GM19023 (cell line): ENCODE measurements at regions not wholly inside any gene's neighbourhood (a gene's known extent, or its start where the extent isn't known, plus 50 kb on each side); places are given as distances from the start of the nearest gene placed in this dataset.
"Not testable (repeated sequence)": the region's sequence is repeated elsewhere in the genome, so short reads cannot be mapped to it uniquely, and the experiment has no call there.

Experiments used
- ATAC-seq: cut with Tn5 transposase; IDR thresholded peaks from one replicate; pipeline ENCODE4 v1.9.1; 2021; ENCODE audit warnings: mild to moderate bottlenecking, moderate library complexity; ENCODE audit not compliant: unreplicated experiment

DNA sequence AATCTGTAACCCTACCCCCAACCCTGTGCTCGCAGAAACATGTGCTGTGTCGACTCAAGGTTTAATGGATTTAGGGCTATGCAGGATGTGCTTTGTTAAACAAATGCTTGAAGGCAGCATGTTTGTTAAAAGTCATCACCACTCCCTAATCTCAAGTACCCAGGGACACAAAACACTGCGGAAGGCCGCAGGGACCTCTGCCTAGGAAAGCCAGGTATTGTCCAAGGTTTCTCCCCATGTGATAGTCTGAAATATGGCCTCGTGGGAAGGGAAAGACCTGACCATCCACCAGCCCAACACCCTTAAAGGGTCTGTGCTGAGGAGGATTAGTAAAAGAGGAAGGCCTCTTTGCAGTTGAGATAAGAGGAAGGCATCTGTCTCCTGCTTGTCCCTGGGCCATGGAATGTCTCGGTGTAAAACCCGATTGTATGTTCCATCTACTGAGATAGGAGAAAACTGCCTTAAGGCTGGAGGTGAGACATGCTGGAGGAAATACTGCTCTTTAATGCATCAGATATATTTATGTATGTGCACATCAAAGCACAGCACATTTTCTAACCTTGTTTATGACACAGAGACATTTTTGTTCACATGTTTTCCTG lies 94.4 kb downstream of the LSM3 start:
- ATAC-seq: not testable (repeated sequence)

DNA sequence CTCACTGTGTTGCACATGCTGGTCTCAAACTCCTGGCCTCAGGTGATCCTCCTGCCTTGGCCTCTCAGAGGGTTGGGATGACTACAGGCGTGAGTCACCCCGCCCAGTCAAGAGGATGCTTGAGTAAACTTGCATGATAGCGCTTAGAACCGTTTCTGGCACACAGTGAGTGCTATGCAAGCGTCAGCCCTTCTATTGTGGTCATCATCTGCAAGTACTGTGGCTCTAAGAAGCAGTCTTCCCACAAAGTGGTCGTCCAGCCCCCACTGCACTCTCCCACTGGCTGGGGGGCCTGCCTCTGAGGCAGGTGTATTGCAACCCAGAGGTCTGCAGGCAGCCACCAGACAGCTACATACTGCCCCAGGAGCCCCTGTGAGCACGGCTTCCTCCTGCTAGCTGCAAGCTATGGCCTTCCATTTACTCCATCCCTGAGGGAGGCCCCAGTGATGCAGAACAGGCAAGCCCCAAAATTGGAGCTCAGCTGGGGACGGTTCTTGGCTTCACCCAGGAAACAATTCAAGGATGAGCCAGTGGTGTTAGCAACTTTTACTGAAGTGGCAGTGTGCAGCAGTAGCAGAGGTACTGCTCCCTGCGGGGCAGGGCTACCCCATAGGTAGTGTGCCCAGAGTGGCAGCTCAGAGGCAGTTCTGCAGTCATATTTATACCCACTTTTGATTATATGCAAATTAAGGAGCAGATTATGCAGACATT lies 95.4 kb downstream of the LSM3 start:
- no peak for ATAC-seq

DNA sequence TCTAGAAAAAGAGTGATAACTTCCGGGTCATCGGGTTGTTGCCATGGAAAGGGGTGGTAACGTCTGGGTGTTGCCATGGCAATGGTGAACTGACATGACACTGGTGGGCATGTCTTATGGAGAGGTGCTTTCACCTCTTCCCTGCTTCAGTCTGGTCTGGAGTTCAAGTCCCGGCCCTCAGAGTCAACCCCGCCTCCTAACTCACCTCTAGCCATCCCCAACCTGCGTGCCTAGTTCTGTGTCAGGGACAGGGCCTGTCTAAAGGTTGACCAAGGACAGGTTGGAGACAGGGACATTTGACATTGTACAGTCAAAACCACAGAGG lies 96.0 kb downstream of the LSM3 start:
- ATAC-seq: no peak

DNA sequence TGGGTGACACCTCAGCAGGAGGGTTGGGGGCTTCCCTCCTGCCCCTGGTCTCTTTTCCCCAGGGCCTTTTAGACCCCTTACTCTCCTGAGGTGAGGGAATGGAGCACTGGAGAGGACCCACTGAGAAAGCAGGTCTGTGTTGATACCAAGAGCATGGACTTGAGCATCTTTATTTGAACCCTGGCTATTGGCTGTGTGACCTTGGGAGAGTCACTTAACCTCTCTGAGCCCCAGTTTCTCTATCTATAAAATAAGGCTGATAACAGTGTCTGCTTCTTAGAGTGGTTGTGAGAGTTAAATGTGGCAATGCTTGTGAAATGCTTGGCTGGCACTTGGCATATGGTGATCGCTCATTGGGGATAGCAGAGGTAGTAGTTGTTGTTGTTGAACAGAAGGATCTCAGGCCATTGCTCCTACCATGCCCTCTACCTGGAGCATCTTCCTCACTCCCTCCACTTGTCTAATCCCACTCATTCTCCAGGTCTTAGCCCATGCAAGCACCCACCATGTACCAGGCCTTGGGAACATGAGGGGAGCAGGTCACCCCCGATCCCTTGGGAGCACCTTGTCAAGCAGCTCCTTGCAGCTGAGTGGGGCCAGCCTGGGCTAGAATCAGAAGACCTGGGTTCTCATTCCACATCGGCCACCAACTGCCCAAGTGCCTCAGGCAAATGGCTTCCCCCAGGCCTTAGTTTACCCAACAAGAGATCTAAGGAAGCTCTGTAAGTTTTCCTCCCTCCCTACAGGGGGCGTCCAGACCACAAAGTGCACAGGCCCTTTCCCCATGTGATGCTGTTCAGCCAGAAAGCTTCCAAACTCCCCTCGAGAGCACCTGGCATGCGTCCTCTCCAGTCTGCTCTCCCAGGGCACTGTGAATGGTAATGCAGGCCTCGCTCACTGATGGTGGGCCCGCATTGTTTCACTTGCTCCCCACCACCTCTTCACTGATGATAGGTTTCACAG lies 96.7 kb downstream of the LSM3 start:
- no peak for ATAC-seq

DNA sequence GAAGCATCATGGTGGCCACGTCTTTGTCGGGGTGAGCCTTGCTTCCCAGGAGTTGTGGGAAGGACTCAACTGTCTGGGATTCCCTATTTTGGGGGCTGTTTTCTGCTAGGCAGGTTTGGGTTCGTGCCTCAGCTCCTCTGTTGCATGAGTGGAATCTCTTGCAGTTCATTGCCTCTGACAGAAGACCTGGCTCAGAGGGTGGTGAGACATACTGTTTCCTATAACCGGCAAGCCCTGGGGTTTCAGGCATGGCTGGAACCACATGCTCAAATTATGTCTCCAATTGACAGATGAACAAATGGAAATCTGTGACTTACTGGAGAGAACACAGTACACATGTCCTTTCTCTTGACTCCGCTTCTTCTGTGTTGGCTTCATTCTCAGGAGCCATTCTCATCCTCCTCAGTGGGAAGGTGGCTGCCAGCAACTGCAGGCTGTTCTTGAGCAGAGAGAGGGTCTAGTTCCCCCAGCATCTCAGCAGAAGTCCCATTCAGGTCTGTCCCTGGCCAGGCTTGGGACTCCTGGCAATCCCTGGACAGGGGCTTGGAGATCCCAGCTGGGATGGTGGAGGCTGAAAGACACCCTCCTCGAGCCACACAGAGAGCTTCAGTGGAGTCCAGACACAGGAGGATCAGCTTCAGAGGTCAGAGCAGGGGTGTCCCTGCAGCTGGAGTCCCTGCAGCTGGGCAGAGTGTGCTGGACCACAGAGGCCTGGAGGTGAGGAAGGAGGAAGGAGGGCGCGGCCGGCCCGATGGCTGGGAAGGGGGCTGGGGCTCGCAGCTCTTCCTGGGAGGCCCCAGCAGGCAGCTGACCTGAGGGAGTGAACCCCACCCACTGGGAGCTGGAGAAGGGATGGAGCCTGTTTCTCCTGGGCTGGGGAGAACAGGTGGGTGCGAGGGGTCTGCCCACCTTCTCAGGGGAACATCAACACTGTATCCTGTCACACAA lies 97.6 kb downstream of the LSM3 start:
- ATAC-seq: no peak

DNA sequence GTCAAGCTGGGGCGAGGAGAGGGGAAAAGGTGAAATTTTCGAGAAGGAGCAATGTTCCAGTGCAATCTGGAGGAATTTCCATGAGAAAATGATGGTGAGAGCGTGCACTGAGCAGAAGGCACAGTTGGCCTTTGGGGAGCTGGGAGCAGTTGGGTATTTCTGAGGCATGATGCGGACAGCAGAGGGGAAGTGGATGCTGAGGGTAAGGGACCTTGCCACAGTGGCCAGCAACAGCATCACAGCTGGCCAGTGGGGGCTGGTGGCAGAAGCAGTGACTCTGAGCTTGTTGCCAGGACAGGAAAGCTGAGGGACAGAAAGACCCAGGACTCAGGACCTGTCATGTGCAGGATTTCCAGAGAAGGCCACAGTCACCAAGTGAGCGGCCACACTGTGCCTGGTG lies 98.9 kb downstream of the LSM3 start:
- no peak for ATAC-seq

DNA sequence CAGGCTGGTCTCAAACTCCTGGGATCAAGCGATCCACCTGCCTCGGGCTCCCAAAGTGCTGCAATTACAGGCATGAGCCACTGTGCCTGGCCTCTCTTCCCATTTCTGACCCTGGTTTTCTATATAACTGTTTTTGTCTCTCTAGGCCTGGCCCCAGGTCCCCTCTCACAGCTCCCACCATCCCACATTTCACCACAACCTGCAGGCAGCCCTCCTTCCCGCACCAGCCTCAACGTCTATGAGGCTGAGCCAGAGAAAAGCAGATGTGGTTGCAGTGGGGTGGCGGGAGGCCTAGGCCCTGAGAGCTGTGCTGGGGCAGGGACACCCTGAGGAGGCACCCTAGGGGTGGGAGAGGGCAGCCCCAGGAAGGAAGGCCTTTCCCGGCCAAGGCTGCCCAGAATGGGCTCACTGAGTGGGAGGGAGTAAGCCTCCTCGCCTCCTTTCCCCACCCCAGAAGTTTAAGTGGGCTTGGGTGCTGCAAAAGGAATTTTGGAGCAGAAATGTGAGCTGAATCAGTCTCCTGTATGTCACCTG lies 99.7 kb downstream of the LSM3 start:
- ATAC-seq: no peak

DNA sequence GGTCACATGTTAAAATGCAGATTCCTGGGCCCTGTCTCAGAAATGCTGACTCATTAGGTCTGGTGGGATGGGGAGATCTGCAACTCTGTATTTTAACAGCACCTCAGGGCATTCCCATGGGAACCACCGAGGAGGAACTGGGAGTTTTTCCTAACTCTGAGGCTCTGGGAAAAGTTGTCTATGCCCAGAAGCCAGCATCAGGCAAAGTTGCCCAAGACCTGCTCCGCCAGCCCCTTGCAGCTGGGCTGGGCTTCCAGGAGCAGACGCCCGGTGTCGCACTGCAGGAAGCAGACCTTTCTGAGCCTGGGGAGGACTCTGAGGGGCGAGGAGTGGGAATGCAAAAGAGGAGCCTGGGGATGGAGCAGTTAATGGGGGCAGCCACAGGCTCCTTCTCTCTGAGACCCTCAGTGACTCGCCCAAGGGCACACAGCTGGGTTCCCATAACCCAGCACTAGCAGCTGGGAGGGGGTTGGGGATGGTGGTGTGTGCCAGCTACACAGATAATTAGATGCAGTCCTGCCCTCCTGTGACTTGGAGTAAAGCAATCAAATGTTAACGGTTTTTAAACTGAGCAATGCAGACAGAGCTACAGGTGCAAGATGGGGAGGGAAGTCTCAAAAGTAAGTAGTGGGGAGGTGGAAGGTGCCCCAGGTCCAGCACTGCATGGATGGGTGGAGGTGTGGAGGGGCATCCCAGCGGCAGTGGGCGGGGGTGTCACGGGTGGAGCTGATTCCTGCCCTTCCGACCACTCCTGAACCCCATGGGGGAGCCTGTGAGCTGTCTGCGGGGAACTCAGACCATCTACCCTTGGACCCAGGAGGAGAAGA lies 100.4 kb downstream of the LSM3 start:
- ATAC-seq: no peak

DNA sequence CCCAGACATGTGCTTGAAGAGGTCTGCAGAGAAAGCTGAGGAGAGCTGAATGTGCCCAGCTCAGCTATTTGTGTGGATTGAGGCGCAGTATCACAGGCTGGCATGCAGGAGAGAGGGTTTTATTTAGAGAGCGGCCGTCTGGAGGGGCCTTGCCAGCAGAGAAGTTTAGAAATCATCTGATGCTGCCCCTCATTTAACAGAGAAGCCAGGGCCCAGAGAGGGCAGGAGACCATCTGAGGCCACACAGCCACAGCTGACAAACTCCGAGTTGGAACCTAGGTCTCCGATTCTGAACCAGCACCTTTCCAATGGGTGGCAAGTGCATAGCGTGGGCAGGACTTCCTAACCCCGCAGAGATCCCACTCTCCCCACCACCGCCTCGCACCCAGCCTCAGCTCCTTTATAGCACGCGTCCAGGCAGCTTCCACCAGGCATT lies 101.0 kb downstream of the LSM3 start:
- no peak for ATAC-seq

DNA sequence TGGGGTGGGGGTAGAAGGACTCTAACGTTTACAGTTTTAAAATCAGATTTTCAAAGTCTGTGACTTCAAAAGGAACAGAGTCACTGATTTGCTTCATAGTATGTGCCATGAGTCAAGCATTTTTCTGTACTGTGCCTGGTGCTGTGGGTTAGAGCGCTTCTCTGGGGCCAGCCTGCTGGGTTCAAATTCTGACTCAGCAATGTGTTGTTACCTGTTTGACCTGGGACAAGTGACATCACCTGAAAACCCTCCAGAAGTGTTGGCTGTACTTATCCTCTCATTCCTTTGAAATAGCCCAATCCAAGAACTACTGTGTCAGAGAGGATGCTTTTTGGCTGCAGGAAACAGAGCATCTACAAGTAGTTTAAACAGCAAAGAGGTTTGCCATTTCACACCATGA lies 101.7 kb downstream of the LSM3 start:
- no peak for ATAC-seq

DNA sequence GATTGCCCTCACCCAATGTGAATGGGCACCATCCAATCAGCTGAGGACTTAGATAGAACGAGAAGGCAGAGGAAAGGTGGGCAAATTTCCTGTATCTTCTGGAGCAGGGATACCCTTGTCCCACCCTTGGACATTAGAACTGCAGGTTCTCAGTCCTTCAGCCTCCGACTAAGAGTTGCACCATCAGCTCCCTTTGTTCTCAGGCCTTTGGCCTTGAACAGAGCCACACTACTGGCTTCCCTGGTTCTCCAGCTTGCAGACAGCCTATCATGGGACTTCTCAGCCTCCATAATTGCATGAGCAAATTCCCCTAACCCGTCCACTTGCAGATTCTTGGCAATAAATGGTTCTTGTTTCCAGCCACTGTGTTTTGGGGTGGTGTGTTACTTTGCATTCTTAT lies 102.4 kb downstream of the LSM3 start:
- ATAC-seq: no peak

DNA sequence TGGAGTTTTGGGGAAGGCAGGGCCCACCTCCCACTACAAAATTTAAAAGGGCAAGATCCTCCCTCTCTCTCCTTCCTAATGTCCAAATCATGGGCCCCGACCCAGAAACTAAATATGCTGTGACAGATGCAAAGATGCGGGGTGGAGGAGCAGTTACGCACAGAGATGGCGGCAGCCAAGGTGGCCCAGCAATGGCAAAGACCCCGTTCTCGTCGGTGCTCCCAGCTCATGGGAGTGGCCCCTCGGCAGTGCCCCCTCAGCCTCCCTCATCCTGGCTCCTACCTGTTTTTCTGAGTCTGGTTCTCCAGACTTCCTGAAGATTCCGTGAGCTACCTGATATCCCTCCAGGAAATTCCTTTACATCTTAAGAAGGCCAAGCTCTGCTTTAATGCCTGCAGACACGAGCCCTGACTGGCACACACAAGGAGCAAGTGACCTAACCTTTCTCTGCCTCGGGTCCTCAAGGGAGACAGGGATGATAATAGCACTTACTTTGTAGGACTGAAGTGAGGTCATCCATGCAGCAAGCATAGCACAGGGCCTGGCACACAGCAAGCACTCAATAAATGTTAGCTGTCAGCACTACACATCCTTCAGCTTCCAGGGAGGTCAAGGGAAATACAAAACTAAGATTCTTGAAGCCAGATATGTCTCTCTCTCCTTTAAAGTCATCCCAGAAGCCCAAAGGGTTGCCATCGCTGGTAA lies 103.5 kb downstream of the LSM3 start:
- ATAC-seq: no peak

DNA sequence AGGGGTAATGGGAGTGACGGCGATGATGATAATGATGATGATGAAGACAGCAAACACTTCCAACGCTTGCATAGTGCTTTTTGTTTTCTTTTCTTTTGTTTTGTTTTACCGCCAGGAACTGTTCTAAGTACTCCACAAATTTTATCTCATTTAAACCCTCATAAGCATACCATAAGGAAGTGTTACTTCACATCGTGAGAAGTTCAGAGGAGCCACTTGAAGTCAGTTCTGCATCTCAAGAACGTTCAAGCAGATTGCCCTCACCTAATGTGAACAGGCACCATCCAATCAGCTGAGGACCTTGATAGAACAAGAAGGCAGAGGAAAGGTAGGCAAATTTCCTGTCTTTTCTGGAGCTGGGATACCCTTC lies 104.1 kb downstream of the LSM3 start:
- no peak for ATAC-seq

DNA sequence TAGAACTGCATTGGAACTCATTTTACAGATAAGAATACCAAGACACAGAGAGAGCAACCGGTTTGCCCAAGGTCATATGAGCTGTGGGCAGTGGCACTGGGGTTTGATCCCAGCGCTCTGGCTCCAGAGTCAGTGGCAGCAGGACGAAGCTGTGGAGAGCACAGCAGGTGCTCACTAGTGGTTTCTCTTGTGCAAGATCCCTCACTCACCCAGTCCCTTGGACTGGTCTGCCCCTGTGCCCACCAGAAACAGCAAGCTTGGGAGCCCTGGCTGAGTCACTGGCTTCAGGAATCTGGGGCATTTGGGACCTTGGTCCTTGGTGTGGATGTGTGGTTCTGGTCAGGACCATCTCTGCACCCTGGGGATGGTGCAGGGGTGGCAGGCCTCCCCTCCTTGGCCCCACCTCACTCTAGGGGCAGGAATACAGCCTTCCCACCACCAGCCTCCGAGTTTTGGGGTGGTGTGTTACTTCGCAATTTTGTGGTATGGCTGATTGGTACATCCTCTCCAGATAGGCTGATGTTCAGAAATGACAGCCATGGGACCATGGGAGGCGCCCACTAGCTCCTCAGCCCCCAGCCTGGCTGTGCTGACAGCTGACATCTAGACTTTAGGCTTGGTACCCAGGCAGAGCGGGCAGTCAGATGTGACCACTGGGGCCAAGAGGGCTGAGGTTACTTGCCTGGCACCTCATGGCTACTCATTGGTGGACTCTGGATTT lies 104.6 kb downstream of the LSM3 start:
- ATAC-seq: no peak

DNA sequence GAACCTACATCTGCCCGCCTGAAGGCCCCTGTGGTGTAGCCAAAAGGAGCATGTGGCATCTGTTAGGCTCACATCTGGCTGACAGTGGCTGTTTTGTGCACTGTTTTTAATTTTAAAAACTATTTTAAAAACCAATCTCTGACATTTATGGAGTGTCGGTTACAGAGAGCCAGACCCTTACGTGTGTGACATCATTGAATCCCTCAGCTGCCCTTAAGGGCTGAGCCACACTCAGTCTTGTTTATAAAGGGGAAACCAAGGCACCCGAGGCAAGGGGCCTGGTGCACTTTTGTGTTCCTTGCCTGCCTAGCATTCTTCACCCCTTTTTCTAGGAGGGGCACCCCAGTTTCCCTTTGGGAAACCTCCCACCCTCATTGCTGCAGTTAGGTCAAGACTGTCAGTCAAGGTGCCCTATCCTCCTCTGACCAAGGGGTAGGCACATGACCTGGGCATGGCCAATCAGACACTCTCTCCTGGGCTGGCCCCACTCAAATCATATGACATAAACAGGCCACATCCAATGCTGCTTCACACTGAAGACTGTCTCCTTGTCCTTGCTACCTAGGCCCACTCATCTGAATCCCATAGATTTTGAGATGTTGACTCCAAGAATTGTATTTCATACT lies 105.3 kb downstream of the LSM3 start:
- no peak for ATAC-seq

DNA sequence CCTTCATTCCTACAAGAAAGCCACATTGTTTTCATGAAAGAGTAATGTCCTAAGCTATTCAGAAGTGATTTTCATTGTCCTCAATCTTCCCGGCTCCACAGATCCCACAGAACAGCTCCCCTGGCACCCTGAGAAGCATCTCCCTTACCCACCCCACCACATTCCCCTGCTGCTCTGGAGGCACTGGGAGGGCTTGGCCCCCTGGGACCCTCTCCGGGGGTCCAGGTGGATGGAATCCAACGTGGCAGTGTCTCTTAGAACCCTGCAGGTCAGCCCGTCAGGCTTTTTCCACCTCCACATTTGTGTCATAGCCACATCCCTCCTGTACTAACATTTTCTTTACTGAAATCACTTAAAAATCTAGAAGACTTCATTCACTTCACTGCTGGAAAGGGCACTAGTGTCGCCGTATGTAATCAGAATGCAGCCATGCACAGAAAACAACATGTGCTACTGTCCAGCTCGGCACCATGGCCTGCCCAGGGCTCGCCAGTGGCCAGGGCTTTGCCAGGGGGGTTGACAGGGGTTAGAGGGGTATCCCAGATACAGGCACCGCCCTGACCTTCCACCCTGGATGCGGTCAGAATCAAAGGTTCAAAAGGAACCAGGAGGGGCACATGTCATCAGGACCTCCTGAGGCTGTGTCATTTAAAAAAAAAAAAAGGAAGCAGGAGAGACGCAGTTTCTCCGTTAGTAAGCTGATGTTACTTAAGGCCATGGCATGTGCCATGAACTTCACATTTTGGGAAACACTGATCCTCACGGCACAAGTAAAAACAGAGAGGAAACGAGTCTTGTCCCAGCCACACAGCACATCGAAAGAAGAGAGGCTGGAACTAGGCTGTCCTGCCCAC lies 106.3 kb downstream of the LSM3 start:
- no peak for ATAC-seq

DNA sequence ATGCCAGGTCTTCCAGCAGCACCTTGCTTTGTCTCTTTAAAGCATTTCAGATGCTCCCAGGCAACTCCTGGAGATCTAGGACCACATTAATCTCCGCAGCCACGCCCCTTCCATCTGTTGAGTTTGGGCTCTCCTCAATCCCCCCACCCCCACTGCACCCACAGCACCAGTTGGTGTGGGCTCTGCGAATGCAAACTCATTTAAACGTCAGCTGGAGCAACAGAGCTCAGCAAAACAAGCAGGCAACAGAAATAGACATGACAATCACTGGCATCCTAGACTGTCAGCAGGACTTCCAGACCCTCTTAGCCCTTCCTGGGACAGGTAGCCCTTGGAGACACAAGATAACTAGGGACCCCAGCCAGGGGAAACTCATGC lies 106.9 kb downstream of the LSM3 start:
- no peak for ATAC-seq
